PC-3 (cell line): ENCODE measurements at regions not wholly inside any gene's neighbourhood (a gene's known extent, or its start where the extent isn't known, plus 50 kb on each side); places are given as distances from the start of the nearest gene placed in this dataset.

Experiments used
- EZH2 ChIP-seq: fragments of 300-600 bp; sonication (generic); IDR thresholded peaks from one replicate; pipeline ENCODE4 v1.6.1; 2017; ENCODE audit warnings: antibody characterized with exemption, mild to moderate bottlenecking, low read length; ENCODE audit not compliant: unreplicated experiment
- TF ChIP-seq, protein P1 (sequence below): fragments of 300-600 bp; sonication (generic); conservative IDR thresholded peaks from 2 replicates; pipeline ENCODE4 v1.5.1; 2017; ENCODE audit warnings: antibody characterized with exemption, low read depth, mild to moderate bottlenecking, low read length

- TF ChIP-seq, protein P1, sequence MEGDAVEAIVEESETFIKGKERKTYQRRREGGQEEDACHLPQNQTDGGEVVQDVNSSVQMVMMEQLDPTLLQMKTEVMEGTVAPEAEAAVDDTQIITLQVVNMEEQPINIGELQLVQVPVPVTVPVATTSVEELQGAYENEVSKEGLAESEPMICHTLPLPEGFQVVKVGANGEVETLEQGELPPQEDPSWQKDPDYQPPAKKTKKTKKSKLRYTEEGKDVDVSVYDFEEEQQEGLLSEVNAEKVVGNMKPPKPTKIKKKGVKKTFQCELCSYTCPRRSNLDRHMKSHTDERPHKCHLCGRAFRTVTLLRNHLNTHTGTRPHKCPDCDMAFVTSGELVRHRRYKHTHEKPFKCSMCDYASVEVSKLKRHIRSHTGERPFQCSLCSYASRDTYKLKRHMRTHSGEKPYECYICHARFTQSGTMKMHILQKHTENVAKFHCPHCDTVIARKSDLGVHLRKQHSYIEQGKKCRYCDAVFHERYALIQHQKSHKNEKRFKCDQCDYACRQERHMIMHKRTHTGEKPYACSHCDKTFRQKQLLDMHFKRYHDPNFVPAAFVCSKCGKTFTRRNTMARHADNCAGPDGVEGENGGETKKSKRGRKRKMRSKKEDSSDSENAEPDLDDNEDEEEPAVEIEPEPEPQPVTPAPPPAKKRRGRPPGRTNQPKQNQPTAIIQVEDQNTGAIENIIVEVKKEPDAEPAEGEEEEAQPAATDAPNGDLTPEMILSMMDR: no peak
- TF ChIP-seq EZH2: no peak
Observed at GRCh38 chrX:34555481-34555880, 101.6 kb downstream of the TMEM47 start.
